IMR-90 (cell line): ENCODE measurements at regions not wholly inside any gene's neighbourhood (a gene's known extent, or its start where the extent isn't known, plus 50 kb on each side); places are given as distances from the start of the nearest gene placed in this dataset.

Experiments used
- CTCF ChIP-seq: conservative IDR thresholded peaks from 2 replicates; pipeline ENCODE4 v1.5.1; 2012; ENCODE audit warnings: mild to moderate bottlenecking, low read depth, low read length, improper control_type of control experiment
- RCOR1 ChIP-seq: IDR thresholded peaks from 2 replicates; pipeline ENCODE4 v1.6.1; 2012; ENCODE audit warnings: mild to moderate bottlenecking, low read length, improper control_type of control experiment; ENCODE audit not compliant: insufficient replicate concordance

- TF ChIP-seq RCOR1 (no peak), CTCF (no peak)
These were observed 224.7 kb downstream of the PIK3R1 start for GRCh38 chr5:68440245-68440644.
